K562 (cell line): ENCODE measurements at regions not wholly inside any gene's neighbourhood (a gene's known extent, or its start where the extent isn't known, plus 50 kb on each side); places are given as distances from the start of the nearest gene placed in this dataset.

Experiments used
- C11orf30 ChIP-seq: fragments of 450-650 bp; IDR thresholded peaks from 2 replicates; pipeline ENCODE4 v1.6.1; 2016; ENCODE audit warnings: low read depth, mild to moderate bottlenecking
- CTBP1 ChIP-seq: fragments of 450-650 bp; IDR thresholded peaks from 2 replicates; pipeline ENCODE4 v1.6.1; 2016; ENCODE audit warnings: borderline replicate concordance
- DMBX1 ChIP-seq: fragments of 250-450 bp; sonication (Bioruptor Pico); IDR thresholded peaks from 2 replicates; pipeline ENCODE4 v1.8.0; 2022; ENCODE audit warnings: inconsistent platforms, mild to moderate bottlenecking, moderate library complexity, borderline replicate concordance
- EHMT2 ChIP-seq: fragments of 450-650 bp; IDR thresholded peaks from 2 replicates; pipeline ENCODE4 v1.6.1; 2018; ENCODE audit warnings: antibody characterized with exemption
- PYGO2 ChIP-seq: fragments of 450-650 bp; IDR thresholded peaks from 2 replicates; pipeline ENCODE4 v1.6.1; 2016; ENCODE audit warnings: mild to moderate bottlenecking, missing genetic modification characterization, moderate library complexity, missing compliant biosample characterization
- RUNX1 ChIP-seq: sonication (generic); IDR thresholded peaks from 2 replicates; pipeline ENCODE4 v1.6.1; 2016; ENCODE audit warnings: antibody characterized with exemption, low read depth
- ZNF316 ChIP-seq: fragments of 450-650 bp; IDR thresholded peaks from 2 replicates; pipeline ENCODE4 v1.6.1; 2016
- TF ChIP-seq, protein P1 (sequence below): fragments of 450-650 bp; IDR thresholded peaks from 2 replicates; pipeline ENCODE4 v1.6.1; 2016; ENCODE audit warnings: mild to moderate bottlenecking, moderate library complexity
- TF ChIP-seq, protein P2 (sequence below): fragments of 200-400 bp; formaldehyde crosslinking; IDR thresholded peaks from 2 replicates; pipeline ENCODE4 v1.6.1; 2017; ENCODE audit warnings: mild to moderate bottlenecking, low read depth, low read length, moderate library complexity
- TF ChIP-seq, protein P3 (sequence below): fragments of 450-650 bp; IDR thresholded peaks from 2 replicates; pipeline ENCODE4 v1.7.0; 2016; ENCODE audit warnings: borderline replicate concordance
- TF ChIP-seq, protein P4 (sequence below): IDR thresholded peaks from 2 replicates; pipeline ENCODE4 v1.6.1; 2014; ENCODE audit warnings: antibody characterized with exemption

DNA sequence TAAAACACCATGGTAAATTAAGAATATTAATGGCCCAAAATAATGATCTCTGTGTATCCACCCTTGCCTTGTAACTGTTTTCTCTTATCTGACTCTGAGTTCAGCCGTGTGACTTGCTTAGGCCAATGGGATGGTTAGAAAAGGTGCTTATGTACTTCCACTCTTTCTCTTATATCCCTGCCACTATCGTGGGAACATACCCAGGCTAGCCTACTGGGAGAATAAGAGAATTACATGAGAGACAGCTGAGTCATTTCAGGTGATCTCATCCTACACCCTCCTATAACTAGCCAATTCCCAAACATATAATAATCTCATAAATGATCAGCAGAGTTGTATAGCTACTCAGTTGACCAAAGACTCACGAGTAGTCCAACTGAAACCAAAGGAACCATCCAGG lies 98.3 kb upstream of the ABI3BP start (continued):
- TF ChIP-seq EHMT2 = no peak
- no peak for TF ChIP-seq DMBX1 (CRISPR knock-in tag)
- TF ChIP-seq, protein P1, sequence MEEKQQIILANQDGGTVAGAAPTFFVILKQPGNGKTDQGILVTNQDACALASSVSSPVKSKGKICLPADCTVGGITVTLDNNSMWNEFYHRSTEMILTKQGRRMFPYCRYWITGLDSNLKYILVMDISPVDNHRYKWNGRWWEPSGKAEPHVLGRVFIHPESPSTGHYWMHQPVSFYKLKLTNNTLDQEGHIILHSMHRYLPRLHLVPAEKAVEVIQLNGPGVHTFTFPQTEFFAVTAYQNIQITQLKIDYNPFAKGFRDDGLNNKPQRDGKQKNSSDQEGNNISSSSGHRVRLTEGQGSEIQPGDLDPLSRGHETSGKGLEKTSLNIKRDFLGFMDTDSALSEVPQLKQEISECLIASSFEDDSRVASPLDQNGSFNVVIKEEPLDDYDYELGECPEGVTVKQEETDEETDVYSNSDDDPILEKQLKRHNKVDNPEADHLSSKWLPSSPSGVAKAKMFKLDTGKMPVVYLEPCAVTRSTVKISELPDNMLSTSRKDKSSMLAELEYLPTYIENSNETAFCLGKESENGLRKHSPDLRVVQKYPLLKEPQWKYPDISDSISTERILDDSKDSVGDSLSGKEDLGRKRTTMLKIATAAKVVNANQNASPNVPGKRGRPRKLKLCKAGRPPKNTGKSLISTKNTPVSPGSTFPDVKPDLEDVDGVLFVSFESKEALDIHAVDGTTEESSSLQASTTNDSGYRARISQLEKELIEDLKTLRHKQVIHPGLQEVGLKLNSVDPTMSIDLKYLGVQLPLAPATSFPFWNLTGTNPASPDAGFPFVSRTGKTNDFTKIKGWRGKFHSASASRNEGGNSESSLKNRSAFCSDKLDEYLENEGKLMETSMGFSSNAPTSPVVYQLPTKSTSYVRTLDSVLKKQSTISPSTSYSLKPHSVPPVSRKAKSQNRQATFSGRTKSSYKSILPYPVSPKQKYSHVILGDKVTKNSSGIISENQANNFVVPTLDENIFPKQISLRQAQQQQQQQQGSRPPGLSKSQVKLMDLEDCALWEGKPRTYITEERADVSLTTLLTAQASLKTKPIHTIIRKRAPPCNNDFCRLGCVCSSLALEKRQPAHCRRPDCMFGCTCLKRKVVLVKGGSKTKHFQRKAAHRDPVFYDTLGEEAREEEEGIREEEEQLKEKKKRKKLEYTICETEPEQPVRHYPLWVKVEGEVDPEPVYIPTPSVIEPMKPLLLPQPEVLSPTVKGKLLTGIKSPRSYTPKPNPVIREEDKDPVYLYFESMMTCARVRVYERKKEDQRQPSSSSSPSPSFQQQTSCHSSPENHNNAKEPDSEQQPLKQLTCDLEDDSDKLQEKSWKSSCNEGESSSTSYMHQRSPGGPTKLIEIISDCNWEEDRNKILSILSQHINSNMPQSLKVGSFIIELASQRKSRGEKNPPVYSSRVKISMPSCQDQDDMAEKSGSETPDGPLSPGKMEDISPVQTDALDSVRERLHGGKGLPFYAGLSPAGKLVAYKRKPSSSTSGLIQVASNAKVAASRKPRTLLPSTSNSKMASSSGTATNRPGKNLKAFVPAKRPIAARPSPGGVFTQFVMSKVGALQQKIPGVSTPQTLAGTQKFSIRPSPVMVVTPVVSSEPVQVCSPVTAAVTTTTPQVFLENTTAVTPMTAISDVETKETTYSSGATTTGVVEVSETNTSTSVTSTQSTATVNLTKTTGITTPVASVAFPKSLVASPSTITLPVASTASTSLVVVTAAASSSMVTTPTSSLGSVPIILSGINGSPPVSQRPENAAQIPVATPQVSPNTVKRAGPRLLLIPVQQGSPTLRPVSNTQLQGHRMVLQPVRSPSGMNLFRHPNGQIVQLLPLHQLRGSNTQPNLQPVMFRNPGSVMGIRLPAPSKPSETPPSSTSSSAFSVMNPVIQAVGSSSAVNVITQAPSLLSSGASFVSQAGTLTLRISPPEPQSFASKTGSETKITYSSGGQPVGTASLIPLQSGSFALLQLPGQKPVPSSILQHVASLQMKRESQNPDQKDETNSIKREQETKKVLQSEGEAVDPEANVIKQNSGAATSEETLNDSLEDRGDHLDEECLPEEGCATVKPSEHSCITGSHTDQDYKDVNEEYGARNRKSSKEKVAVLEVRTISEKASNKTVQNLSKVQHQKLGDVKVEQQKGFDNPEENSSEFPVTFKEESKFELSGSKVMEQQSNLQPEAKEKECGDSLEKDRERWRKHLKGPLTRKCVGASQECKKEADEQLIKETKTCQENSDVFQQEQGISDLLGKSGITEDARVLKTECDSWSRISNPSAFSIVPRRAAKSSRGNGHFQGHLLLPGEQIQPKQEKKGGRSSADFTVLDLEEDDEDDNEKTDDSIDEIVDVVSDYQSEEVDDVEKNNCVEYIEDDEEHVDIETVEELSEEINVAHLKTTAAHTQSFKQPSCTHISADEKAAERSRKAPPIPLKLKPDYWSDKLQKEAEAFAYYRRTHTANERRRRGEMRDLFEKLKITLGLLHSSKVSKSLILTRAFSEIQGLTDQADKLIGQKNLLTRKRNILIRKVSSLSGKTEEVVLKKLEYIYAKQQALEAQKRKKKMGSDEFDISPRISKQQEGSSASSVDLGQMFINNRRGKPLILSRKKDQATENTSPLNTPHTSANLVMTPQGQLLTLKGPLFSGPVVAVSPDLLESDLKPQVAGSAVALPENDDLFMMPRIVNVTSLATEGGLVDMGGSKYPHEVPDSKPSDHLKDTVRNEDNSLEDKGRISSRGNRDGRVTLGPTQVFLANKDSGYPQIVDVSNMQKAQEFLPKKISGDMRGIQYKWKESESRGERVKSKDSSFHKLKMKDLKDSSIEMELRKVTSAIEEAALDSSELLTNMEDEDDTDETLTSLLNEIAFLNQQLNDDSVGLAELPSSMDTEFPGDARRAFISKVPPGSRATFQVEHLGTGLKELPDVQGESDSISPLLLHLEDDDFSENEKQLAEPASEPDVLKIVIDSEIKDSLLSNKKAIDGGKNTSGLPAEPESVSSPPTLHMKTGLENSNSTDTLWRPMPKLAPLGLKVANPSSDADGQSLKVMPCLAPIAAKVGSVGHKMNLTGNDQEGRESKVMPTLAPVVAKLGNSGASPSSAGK = no peak
- TF ChIP-seq, protein P2, sequence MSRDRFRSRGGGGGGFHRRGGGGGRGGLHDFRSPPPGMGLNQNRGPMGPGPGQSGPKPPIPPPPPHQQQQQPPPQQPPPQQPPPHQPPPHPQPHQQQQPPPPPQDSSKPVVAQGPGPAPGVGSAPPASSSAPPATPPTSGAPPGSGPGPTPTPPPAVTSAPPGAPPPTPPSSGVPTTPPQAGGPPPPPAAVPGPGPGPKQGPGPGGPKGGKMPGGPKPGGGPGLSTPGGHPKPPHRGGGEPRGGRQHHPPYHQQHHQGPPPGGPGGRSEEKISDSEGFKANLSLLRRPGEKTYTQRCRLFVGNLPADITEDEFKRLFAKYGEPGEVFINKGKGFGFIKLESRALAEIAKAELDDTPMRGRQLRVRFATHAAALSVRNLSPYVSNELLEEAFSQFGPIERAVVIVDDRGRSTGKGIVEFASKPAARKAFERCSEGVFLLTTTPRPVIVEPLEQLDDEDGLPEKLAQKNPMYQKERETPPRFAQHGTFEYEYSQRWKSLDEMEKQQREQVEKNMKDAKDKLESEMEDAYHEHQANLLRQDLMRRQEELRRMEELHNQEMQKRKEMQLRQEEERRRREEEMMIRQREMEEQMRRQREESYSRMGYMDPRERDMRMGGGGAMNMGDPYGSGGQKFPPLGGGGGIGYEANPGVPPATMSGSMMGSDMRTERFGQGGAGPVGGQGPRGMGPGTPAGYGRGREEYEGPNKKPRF = no peak
- TF ChIP-seq CTBP1 = no peak
- no peak for TF ChIP-seq PYGO2 (tag)
- TF ChIP-seq, protein P3, sequence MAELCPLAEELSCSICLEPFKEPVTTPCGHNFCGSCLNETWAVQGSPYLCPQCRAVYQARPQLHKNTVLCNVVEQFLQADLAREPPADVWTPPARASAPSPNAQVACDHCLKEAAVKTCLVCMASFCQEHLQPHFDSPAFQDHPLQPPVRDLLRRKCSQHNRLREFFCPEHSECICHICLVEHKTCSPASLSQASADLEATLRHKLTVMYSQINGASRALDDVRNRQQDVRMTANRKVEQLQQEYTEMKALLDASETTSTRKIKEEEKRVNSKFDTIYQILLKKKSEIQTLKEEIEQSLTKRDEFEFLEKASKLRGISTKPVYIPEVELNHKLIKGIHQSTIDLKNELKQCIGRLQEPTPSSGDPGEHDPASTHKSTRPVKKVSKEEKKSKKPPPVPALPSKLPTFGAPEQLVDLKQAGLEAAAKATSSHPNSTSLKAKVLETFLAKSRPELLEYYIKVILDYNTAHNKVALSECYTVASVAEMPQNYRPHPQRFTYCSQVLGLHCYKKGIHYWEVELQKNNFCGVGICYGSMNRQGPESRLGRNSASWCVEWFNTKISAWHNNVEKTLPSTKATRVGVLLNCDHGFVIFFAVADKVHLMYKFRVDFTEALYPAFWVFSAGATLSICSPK = no peak
- TF ChIP-seq, protein P4, sequence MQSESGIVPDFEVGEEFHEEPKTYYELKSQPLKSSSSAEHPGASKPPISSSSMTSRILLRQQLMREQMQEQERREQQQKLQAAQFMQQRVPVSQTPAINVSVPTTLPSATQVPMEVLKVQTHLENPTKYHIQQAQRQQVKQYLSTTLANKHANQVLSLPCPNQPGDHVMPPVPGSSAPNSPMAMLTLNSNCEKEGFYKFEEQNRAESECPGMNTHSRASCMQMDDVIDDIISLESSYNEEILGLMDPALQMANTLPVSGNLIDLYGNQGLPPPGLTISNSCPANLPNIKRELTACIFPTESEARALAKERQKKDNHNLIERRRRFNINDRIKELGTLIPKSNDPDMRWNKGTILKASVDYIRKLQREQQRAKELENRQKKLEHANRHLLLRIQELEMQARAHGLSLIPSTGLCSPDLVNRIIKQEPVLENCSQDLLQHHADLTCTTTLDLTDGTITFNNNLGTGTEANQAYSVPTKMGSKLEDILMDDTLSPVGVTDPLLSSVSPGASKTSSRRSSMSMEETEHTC = no peak
- TF ChIP-seq ZNF316 = peak; percentile 37; the same call in 1 of the 2 replicates
- no peak for TF ChIP-seq RUNX1
- peak; percentile 72; the same call in 1 of the 2 replicates for TF ChIP-seq C11orf30
